ENCODE measurements at regions not wholly inside any gene's neighbourhood (a gene's known extent, or its start where the extent isn't known, plus 50 kb on each side); places are given as distances from the start of the nearest gene placed in this dataset.

- H3K9ac ChIP-seq (ENCODE audit: low read length), result no peak overlapping the region
- no peak overlapping the region for H3K4me2 ChIP-seq (ENCODE audit: low read length)
- H3K79me2 ChIP-seq (replicated peaks; ENCODE audit: insufficient read depth, low read length), result no peaks in the 10 kb centered on the region
- H3K27ac ChIP-seq (ENCODE audit: low read length), result no peak overlapping the region
- H3K4me3 ChIP-seq (ENCODE audit: low read length), result no peak overlapping the region
- no peaks in the 10 kb centered on the region for H3K36me3 ChIP-seq (ENCODE audit: insufficient read depth, low read length)
- no peak overlapping the region for H2AFZ ChIP-seq (ENCODE audit: low read depth, low read length)
- H3K9me3 ChIP-seq (ENCODE audit: low read length), result no peaks in the 10 kb centered on the region
- peak; percentile 48 for TF ChIP-seq SMC3 (conservative IDR thresholded peaks at IDR 0.05; ENCODE audit: poor library complexity)
- peak; percentile 22 for TF ChIP-seq RAD21 (conservative IDR thresholded peaks at IDR 0.05)
- no peak for TF ChIP-seq POLR2AphosphoS5 (IDR thresholded peaks at IDR 0.05)
- peak; percentile 59 for TF ChIP-seq CTCF (IDR thresholded peaks at IDR 0.05; ENCODE audit: poor library complexity, severe bottlenecking)
- H4K20me1 ChIP-seq (ENCODE audit: insufficient read depth), result no peaks in the 10 kb centered on the region
- no peaks in the 10 kb centered on the region for H3K27me3 ChIP-seq (ENCODE audit: insufficient read depth, low read depth, low read length)
- H3F3A ChIP-seq (ENCODE audit: insufficient read depth, low read length, poor library complexity, severe bottlenecking), result no peaks in the 10 kb centered on the region
- H3K9me2 ChIP-seq (ENCODE audit: insufficient read depth, low read length), result no peaks in the 10 kb centered on the region
Measured at GRCh38 chr1:184222652-184223052, 164.2 kb upstream of the C1orf21 start.

- H3K9me3 ChIP-seq (ENCODE audit: low read length), result no peaks in the 10 kb centered on the region
- no peak for TF ChIP-seq TAF1 (IDR thresholded peaks at IDR 0.05; ENCODE audit: low read depth)
- no peak for TF ChIP-seq REST (IDR thresholded peaks at IDR 0.05; ENCODE audit: borderline replicate concordance)
- no peak for TF ChIP-seq RAD21 (conservative IDR thresholded peaks at IDR 0.05)
- TF ChIP-seq POLR2AphosphoS5 (IDR thresholded peaks at IDR 0.05), result no peak
- TF ChIP-seq SMC3 (conservative IDR thresholded peaks at IDR 0.05; ENCODE audit: poor library complexity), result no peak
- no peak for TF ChIP-seq MXI1 (conservative IDR thresholded peaks at IDR 0.05; ENCODE audit: poor library complexity, severe bottlenecking)
- no peak for TF ChIP-seq CTCF (IDR thresholded peaks at IDR 0.05; ENCODE audit: poor library complexity, severe bottlenecking)
- TF ChIP-seq EP300 (conservative IDR thresholded peaks at IDR 0.05; ENCODE audit: poor library complexity, severe bottlenecking), result no peak
- TF ChIP-seq EZH2 (IDR thresholded peaks at IDR 0.05; ENCODE audit: borderline replicate concordance, insufficient read depth, low read length, poor library complexity, severe bottlenecking), result no peak
- no peaks in the 10 kb centered on the region for H3K79me2 ChIP-seq (replicated peaks; ENCODE audit: insufficient read depth, low read length)
- no peak overlapping the region for H3K4me2 ChIP-seq (ENCODE audit: low read length)
- no peak overlapping the region for H2AFZ ChIP-seq (ENCODE audit: low read depth, low read length)
- no peaks in the 10 kb centered on the region for H3K9me2 ChIP-seq (ENCODE audit: insufficient read depth, low read length)
- H3K4me3 ChIP-seq (ENCODE audit: low read length), result no peak overlapping the region
- H4K20me1 ChIP-seq (ENCODE audit: insufficient read depth), result no peaks in the 10 kb centered on the region
- no peak overlapping the region for H3K9ac ChIP-seq (ENCODE audit: low read length)
- H3K36me3 ChIP-seq (ENCODE audit: insufficient read depth, low read length), result no peaks in the 10 kb centered on the region
- no peaks in the 10 kb centered on the region for H3K27me3 ChIP-seq (ENCODE audit: insufficient read depth, low read depth, low read length)
- H3F3A ChIP-seq (ENCODE audit: insufficient read depth, low read length, poor library complexity, severe bottlenecking), result no peaks in the 10 kb centered on the region
- H3K27ac ChIP-seq (ENCODE audit: low read length), result no peak overlapping the region
Measured at GRCh38 chr1:184223216-184223615, 163.6 kb upstream of the C1orf21 start.

Data from neural cell (in vitro differentiated cells).